ENCODE measurements at regions not wholly inside any gene's neighbourhood (a gene's known extent, or its start where the extent isn't known, plus 50 kb on each side); places are given as distances from the start of the nearest gene placed in this dataset.

DNA sequence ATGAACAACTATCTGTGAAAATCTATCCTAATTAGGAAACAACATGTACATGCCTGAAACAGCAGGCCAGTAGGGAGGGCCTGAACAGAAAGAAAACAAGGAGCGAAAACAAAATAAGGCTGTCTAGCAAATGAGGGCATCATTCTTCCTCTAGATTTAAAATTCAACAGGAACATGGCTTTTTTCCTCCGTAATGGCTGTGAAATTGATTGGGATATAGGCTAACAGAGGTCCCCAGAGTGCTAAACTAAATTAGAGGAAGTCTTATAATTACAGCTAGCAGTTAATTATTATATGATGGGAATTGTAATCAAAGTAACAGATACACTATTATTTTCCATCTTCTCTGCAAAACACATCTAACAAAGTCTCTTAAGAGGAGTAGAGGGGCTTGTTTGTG is 51.7 kb upstream of the TIAM1 start:
- no peak overlapping the region for H3K18ac ChIP-seq (ENCODE audit: extremely low read depth, low read length)
- H2BK120ac ChIP-seq (replicated peaks; ENCODE audit: low read depth, low read length): no peak overlapping the region
- H3K79me1 ChIP-seq (ENCODE audit: low read depth, low read length): no peaks in the 10 kb centered on the region; the same call in 1 of the 2 replicates
- H3K79me2 ChIP-seq (ENCODE audit: control insufficient read depth in 1 of 2, insufficient read depth in 2 of 2, low read length in 2 of 2): no peaks in the 10 kb centered on the region
- no peak overlapping the region for H2BK20ac ChIP-seq (ENCODE audit: low read length)
- no peak overlapping the region for H2BK12ac ChIP-seq (ENCODE audit: low read depth, low read length)
- H4K91ac ChIP-seq (replicated peaks; ENCODE audit: insufficient read length, low read length): no peak overlapping the region
- no peaks in the 10 kb centered on the region for H3K36me3 ChIP-seq (ENCODE audit: control insufficient read depth in 2 of 4, insufficient read depth in 4 of 4, low read length in 3 of 4)
- H2AK5ac ChIP-seq (ENCODE audit: low read depth, low read length): no peak overlapping the region
- peaks cover 0 to 2% of the 10 kb centered on the region in 2 experiments for H4K20me1 ChIP-seq (replicated peaks in 1 of 2; ENCODE audit: control insufficient read depth in 1 of 2, insufficient read depth in 2 of 2, low read length in 2 of 2)
- no peak for DNase-seq (ENCODE audit: low read depth in 1 of 2, low spot score in 2 of 2)
- ChIA-PET POLR2A (ENCODE audit: partially characterized antibody) (no interaction called here), CTCF (ENCODE audit: partially characterized antibody) (no interaction called here)
- no peaks in the 10 kb centered on the region for H3K9me3 ChIP-seq (ENCODE audit: insufficient read depth in 2 of 2, low read depth in 1 of 2, low read length in 1 of 2)
- no peak overlapping the region for H3K23ac ChIP-seq (ENCODE audit: insufficient read length)
- H3K23me2 ChIP-seq (ENCODE audit: low read depth, low read length): no peaks in the 10 kb centered on the region; the same call in 1 of the 2 replicates
- H3K27ac ChIP-seq (ENCODE audit: low read depth, low read length): no peak overlapping the region
- H2BK15ac ChIP-seq (ENCODE audit: low read length): no peak overlapping the region
- H3K56ac ChIP-seq (replicated peaks; ENCODE audit: insufficient read length, low read depth, low read length): no peak overlapping the region
- no peak overlapping the region for H4K5ac ChIP-seq (ENCODE audit: insufficient read length, low read depth, low read length)
- no peaks in the 10 kb centered on the region for H3K27me3 ChIP-seq (replicated peaks in 1 of 4; ENCODE audit: control insufficient read depth in 3 of 4, extremely low read depth in 1 of 4, insufficient read depth in 3 of 4, low read length in 3 of 4)
- H3K4me1 ChIP-seq (replicated peaks in 1 of 4; ENCODE audit: control insufficient read depth in 3 of 4, insufficient read depth in 4 of 4, low read length in 3 of 4): peaks cover 0 to 5% (median 1%) of the 10 kb centered on the region in 4 experiments; a peak in 2 of 7 replicates
- H4K8ac ChIP-seq (ENCODE audit: extremely low read depth, insufficient read depth, low read length): no peak overlapping the region
- H3K4me3 ChIP-seq (ENCODE audit: extremely low read depth in 1 of 4, insufficient read depth in 2 of 4, low read depth in 3 of 4, low read length in 4 of 4): no peak overlapping the region
- H3K9ac ChIP-seq (replicated peaks in 1 of 4; ENCODE audit: extremely low read depth in 1 of 4, low read depth in 3 of 4, low read length in 3 of 4): no peak overlapping the region
- H3K14ac ChIP-seq (ENCODE audit: insufficient read length): no peak overlapping the region
- no peak overlapping the region for H3K4me2 ChIP-seq (ENCODE audit: insufficient read depth in 1 of 2, low read depth in 2 of 2, low read length in 2 of 2)
- no peak overlapping the region for H3K4ac ChIP-seq (replicated peaks; ENCODE audit: insufficient read length, low read depth, low read length)
- H2AFZ ChIP-seq (ENCODE audit: low read length): no peak overlapping the region
- 90% methylated on average over 2 of the region's 2 CpGs; no CpG with 5 or more reads in 1 of the 2 experiments for WGBS, 2 experiments (ENCODE audit: extremely low coverage in 1 of 2, insufficient coverage in 1 of 2, insufficient read length in 1 of 2, insufficient replicate concordance in 2 of 2, low coverage in 1 of 2, low lambda C conversion rate in 2 of 2, missing lambda C conversion rate in 1 of 2)
- no peak overlapping the region for H2BK5ac ChIP-seq (ENCODE audit: low read depth, low read length)
- FAIRE-seq: no peak
- TF ChIP-seq HDAC2 (IDR thresholded peaks at IDR 0.05; ENCODE audit: borderline replicate concordance in 1 of 2, low read depth in 2 of 2, low read length in 2 of 2) (no peak), SP2 (IDR thresholded peaks at IDR 0.05; ENCODE audit: low read length) (no peak), CBX8 (IDR thresholded peaks at IDR 0.05; ENCODE audit: borderline replicate concordance, low read depth, low read length) (no peak), JUND (IDR thresholded peaks at IDR 0.05; ENCODE audit: low read length) (no peak), SP1 (IDR thresholded peaks at IDR 0.05; ENCODE audit: low read depth, low read length) (no peak), SRF (IDR thresholded peaks at IDR 0.05; ENCODE audit: low read depth, low read length) (no peak), CREB1 (IDR thresholded peaks at IDR 0.05) (no peak), ASH2L (IDR thresholded peaks at IDR 0.05; ENCODE audit: low read length) (no peak), FOSL1 (IDR thresholded peaks at IDR 0.05; ENCODE audit: insufficient read depth, low read depth, low read length) (no peak), MAFK (IDR thresholded peaks at IDR 0.05; ENCODE audit: low read depth, low read length) (no peak), KDM5A (IDR thresholded peaks at IDR 0.05; ENCODE audit: low read length) (no peak), NRF1 (IDR thresholded peaks at IDR 0.05; ENCODE audit: low read depth, low read length) (no peak), EGR1 (IDR thresholded peaks at IDR 0.05; ENCODE audit: borderline replicate concordance, low read depth, low read length) (no peak), PHF8 (conservative IDR thresholded peaks at IDR 0.05; ENCODE audit: low read depth, low read length) (no peak)
- TF ChIP-seq, protein P1, sequence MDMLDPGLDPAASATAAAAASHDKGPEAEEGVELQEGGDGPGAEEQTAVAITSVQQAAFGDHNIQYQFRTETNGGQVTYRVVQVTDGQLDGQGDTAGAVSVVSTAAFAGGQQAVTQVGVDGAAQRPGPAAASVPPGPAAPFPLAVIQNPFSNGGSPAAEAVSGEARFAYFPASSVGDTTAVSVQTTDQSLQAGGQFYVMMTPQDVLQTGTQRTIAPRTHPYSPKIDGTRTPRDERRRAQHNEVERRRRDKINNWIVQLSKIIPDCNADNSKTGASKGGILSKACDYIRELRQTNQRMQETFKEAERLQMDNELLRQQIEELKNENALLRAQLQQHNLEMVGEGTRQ (IDR thresholded peaks at IDR 0.05; ENCODE audit: low read length): no peak
